HEK293 (cell line): ENCODE measurements at regions not wholly inside any gene's neighbourhood (a gene's known extent, or its start where the extent isn't known, plus 50 kb on each side); places are given as distances from the start of the nearest gene placed in this dataset.

Source experiments
- CTCF ChIA-PET: fragments of 350-600 bp; formaldehyde crosslinking; extraction: SDS; loops from one replicate; lab custom pipeline; 2021; ENCODE audit warnings: antibody characterized with exemption; lab: Yijun Ruan, JAX
- POLR2A ChIA-PET: fragments of 300-600 bp; formaldehyde crosslinking; extraction: SDS; loops from one replicate; lab custom pipeline; 2020; ENCODE audit warnings: antibody characterized with exemption, inconsistent platforms; lab: Yijun Ruan, JAX
- H3K27ac ChIP-seq: fragments of 200-500 bp; sonication (Bioruptor generic); 2 replicates; pipeline ENCODE4 v1.5.1; 2014; ENCODE audit warnings: low read depth, low read length, control low read depth, inconsistent platforms; ENCODE audit errors: extremely low read depth
- H3K36me3 ChIP-seq, 2 experiments: fragments of 200-500 bp in 1 of 2; sonication (Bioruptor generic) in 1 of 2; 1 replicate in 1 of 2; 2 replicates in 1 of 2; pipeline ENCODE4 v1.5.1; 2014 to 2017; ENCODE audit warnings: inconsistent platforms in 2 of 2, low read length in 2 of 2; ENCODE audit not compliant: control insufficient read depth in 2 of 2, insufficient read depth in 1 of 2
- H3K4me1 ChIP-seq: fragments of 200-500 bp; sonication (Bioruptor generic); 2 replicates; pipeline ENCODE4 v1.5.1; 2014; ENCODE audit warnings: mild to moderate bottlenecking, low read length, inconsistent platforms; ENCODE audit not compliant: control insufficient read depth, insufficient read depth
- H3K4me3 ChIP-seq: 2 replicates; pipeline ENCODE4 v1.5.1; 2011; ENCODE audit warnings: low read depth, mild to moderate bottlenecking, control low read depth, low read length, moderate library complexity
- H3K9me3 ChIP-seq: fragments of 200-500 bp; sonication (Bioruptor generic); 2 replicates; pipeline ENCODE4 v1.5.1; 2014; ENCODE audit warnings: low read depth, low read length, inconsistent platforms; ENCODE audit not compliant: control insufficient read depth, insufficient read depth
- BCL11A ChIP-seq: fragments of 450-650 bp; formaldehyde crosslinking; IDR thresholded peaks from 2 replicates; pipeline ENCODE4 v1.5.1; 2016; ENCODE audit warnings: low read depth, missing biosample characterization, missing genetic modification characterization
- GLIS1 ChIP-seq: fragments of 450-650 bp; formaldehyde crosslinking; IDR thresholded peaks from 2 replicates; pipeline ENCODE4 v1.5.1; 2016; ENCODE audit warnings: missing biosample characterization, missing genetic modification characterization
- SALL2 ChIP-seq: fragments of 450-650 bp; formaldehyde crosslinking; IDR thresholded peaks from 2 replicates; pipeline ENCODE4 v1.5.0; 2017; ENCODE audit warnings: missing biosample characterization, mild to moderate bottlenecking, missing genetic modification characterization, borderline replicate concordance
- SP3 ChIP-seq: fragments of 450-650 bp; formaldehyde crosslinking; IDR thresholded peaks from 2 replicates; pipeline ENCODE4 v1.5.1; 2016; ENCODE audit warnings: missing biosample characterization, missing genetic modification characterization
- ZBTB49 ChIP-seq: fragments of 450-650 bp; formaldehyde crosslinking; IDR thresholded peaks from 2 replicates; pipeline ENCODE4 v1.5.1; 2016; ENCODE audit warnings: missing biosample characterization, missing genetic modification characterization, low read depth
- ZFP69B ChIP-seq: fragments of 450-650 bp; formaldehyde crosslinking; IDR thresholded peaks from 2 replicates; pipeline ENCODE4 v1.5.1; 2016; ENCODE audit warnings: missing biosample characterization, missing genetic modification characterization
- ZNF112 ChIP-seq: fragments of 450-650 bp; formaldehyde crosslinking; IDR thresholded peaks from 2 replicates; pipeline ENCODE4 v1.5.0; 2017; ENCODE audit warnings: missing biosample characterization, missing genetic modification characterization
- ZNF132 ChIP-seq: fragments of 450-650 bp; formaldehyde crosslinking; IDR thresholded peaks from 2 replicates; pipeline ENCODE4 v1.5.1; 2017; ENCODE audit warnings: missing biosample characterization, missing genetic modification characterization, borderline replicate concordance
- ZNF175 ChIP-seq: fragments of 450-650 bp; formaldehyde crosslinking; IDR thresholded peaks from 2 replicates; pipeline ENCODE4 v1.5.1; 2016; ENCODE audit warnings: missing biosample characterization, missing genetic modification characterization
- ZNF221 ChIP-seq: fragments of 450-650 bp; formaldehyde crosslinking; IDR thresholded peaks from 2 replicates; pipeline ENCODE4 v1.5.1; 2017; ENCODE audit warnings: missing biosample characterization, missing genetic modification characterization, borderline replicate concordance
- ZNF248 ChIP-seq: fragments of 450-650 bp; formaldehyde crosslinking; IDR thresholded peaks from 2 replicates; pipeline ENCODE4 v1.5.1; 2017; ENCODE audit warnings: missing biosample characterization, missing genetic modification characterization
- ZNF274 ChIP-seq, 2 experiments: fragments of 200-500 bp in 1 of 2; fragments of 450-650 bp in 1 of 2; sonication (Bioruptor generic) in 1 of 2; formaldehyde crosslinking in 1 of 2; IDR thresholded peaks; 2 replicates each; pipeline versions ENCODE4 v1.5.1 to v1.6.1; 2014 to 2016; ENCODE audit warnings: borderline replicate concordance in 1 of 2, inconsistent platforms in 1 of 2, low read length in 1 of 2, missing biosample characterization in 1 of 2, missing genetic modification characterization in 1 of 2
- ZNF280D ChIP-seq: fragments of 450-650 bp; formaldehyde crosslinking; IDR thresholded peaks from 2 replicates; pipeline ENCODE4 v1.5.1; 2016; ENCODE audit warnings: missing biosample characterization, missing genetic modification characterization
- ZNF366 ChIP-seq: fragments of 450-650 bp; formaldehyde crosslinking; conservative IDR thresholded peaks from 2 replicates; pipeline ENCODE4 v1.5.1; 2016; ENCODE audit warnings: missing biosample characterization, missing genetic modification characterization
- ZNF423 ChIP-seq: fragments of 450-650 bp; formaldehyde crosslinking; IDR thresholded peaks from 2 replicates; pipeline ENCODE4 v1.5.1; 2016; ENCODE audit warnings: missing biosample characterization, missing genetic modification characterization
- ZNF48 ChIP-seq: fragments of 450-650 bp; formaldehyde crosslinking; IDR thresholded peaks from 2 replicates; pipeline ENCODE4 v1.5.1; 2016; ENCODE audit warnings: missing biosample characterization, missing genetic modification characterization
- ZNF518A ChIP-seq: fragments of 450-650 bp; formaldehyde crosslinking; conservative IDR thresholded peaks from 2 replicates; pipeline ENCODE4 v1.5.1; 2016; ENCODE audit warnings: low read depth, missing biosample characterization, missing genetic modification characterization
- ZNF548 ChIP-seq: fragments of 450-650 bp; formaldehyde crosslinking; IDR thresholded peaks from 2 replicates; pipeline ENCODE4 v1.5.1; 2016; ENCODE audit warnings: missing biosample characterization, missing genetic modification characterization
- ZNF610 ChIP-seq: fragments of 450-650 bp; formaldehyde crosslinking; IDR thresholded peaks from 2 replicates; pipeline ENCODE4 v1.5.1; 2016; ENCODE audit warnings: missing biosample characterization, missing genetic modification characterization, borderline replicate concordance
- ZNF660 ChIP-seq: fragments of 450-650 bp; IDR thresholded peaks from 2 replicates; pipeline ENCODE4 v1.5.1; 2018; ENCODE audit warnings: missing biosample characterization, mild to moderate bottlenecking, missing genetic modification characterization
- ZNF664 ChIP-seq: fragments of 450-650 bp; formaldehyde crosslinking; IDR thresholded peaks from 2 replicates; pipeline ENCODE4 v1.5.1; 2016; ENCODE audit warnings: missing biosample characterization, missing genetic modification characterization

- POLR2A ChIA-PET = no interaction called here
- Histone ChIP-seq H3K4me1 (no peaks in the 10 kb centered on the region), H3K27ac (no peak overlapping the region), H3K4me3 (no peak overlapping the region), H3K9me3 (no peaks in the 10 kb centered on the region), H3K36me3 (no peaks in the 10 kb centered on the region)
- TF ChIP-seq ZNF610 (tag by site-specific recombination) (no peak), ZNF660 (tag by site-specific recombination) (peak; percentile 94)
- CTCF ChIA-PET = interaction anchor here (0.6 kb wide), 1 partner anchor 176 kb away, joined by 3 read pairs; no protein-coding TSS in a partner anchor
Measured at GRCh38 chr13:97834250-97834649, 119.2 kb upstream of the IPO5 start.

GRCh38 chr13:97843189-97843588 lies 110.3 kb upstream of the IPO5 start:
- CTCF ChIA-PET = interaction anchor here (1.2 kb wide), 1 partner anchor 997 kb away, joined by 4 read pairs; no protein-coding TSS in a partner anchor
- TF ChIP-seq ZNF280D (tag by site-specific recombination) = no peak
- TF ChIP-seq ZNF548 = no peak
- no peak for TF ChIP-seq GLIS1 (tag by site-specific recombination)
- no peak for TF ChIP-seq ZNF664 (tag by site-specific recombination)
- TF ChIP-seq BCL11A (tag by site-specific recombination) = no peak
- TF ChIP-seq ZNF221 (tag by site-specific recombination) = no peak
- TF ChIP-seq SP3 (tag by site-specific recombination) = no peak
- TF ChIP-seq ZNF132 (tag by site-specific recombination) = no peak
- no peak for TF ChIP-seq ZNF274 (IDR thresholded peaks at IDR 0.05; ENCODE audit: low read length)
- no peak for TF ChIP-seq ZNF274 (tag by site-specific recombination; IDR thresholded peaks at IDR 0.05; ENCODE audit: borderline replicate concordance)
- no peak for TF ChIP-seq ZNF48
- no peak for TF ChIP-seq SALL2 (tag by site-specific recombination)
- no peak for TF ChIP-seq ZNF518A (tag by site-specific recombination)
- no peak for TF ChIP-seq ZNF366
- TF ChIP-seq ZNF423 (tag by site-specific recombination) = no peak
- no peak for TF ChIP-seq ZFP69B
- no peak for TF ChIP-seq ZNF175 (tag by site-specific recombination)
- TF ChIP-seq ZNF248 (tag by site-specific recombination) = no peak
- TF ChIP-seq ZBTB49 (tag by site-specific recombination) = no peak
- TF ChIP-seq ZNF112 (tag by site-specific recombination) = no peak
- H3K9me3 ChIP-seq = no peaks in the 10 kb centered on the region
- H3K4me3 ChIP-seq = no peak overlapping the region
- H3K4me1 ChIP-seq = no peaks in the 10 kb centered on the region
- POLR2A ChIA-PET = no interaction called here
- H3K27ac ChIP-seq = no peak overlapping the region
- no peaks in the 10 kb centered on the region for H3K36me3 ChIP-seq
